Mucosa of descending colon (tissue), 3 donors: ENCODE measurements at regions not wholly inside any gene's neighbourhood (a gene's known extent, or its start where the extent isn't known, plus 50 kb on each side); places are given as distances from the start of the nearest gene placed in this dataset.

Source experiments
- ATAC-seq: fragments of 200-7000 bp; cut with Tn5 transposase; one replicate; pipeline ENCODE4 v1.9.1; 2020; ENCODE audit warnings: mild to moderate bottlenecking, moderate library complexity
- DNase-seq, 3 donors: peaks; one replicate each; pipeline ENCODE4 v3.0.0-alpha.2; 2020
- H3K36me3 ChIP-seq: fragments of 200-600 bp; one replicate; pipeline ENCODE4 v1.8.0; 2021; ENCODE audit warnings: low read depth, mild to moderate bottlenecking
- H3K4me1 ChIP-seq: fragments of 200-600 bp; one replicate; pipeline ENCODE4 v1.8.0; 2021; ENCODE audit warnings: low read depth, mild to moderate bottlenecking
- H3K4me3 ChIP-seq: fragments of 200-600 bp; one replicate; pipeline ENCODE4 v1.8.0; 2021; ENCODE audit warnings: mild to moderate bottlenecking
- H3K9me3 ChIP-seq: fragments of 200-600 bp; one replicate; pipeline ENCODE4 v1.8.0; 2021; ENCODE audit warnings: mild to moderate bottlenecking
- intact Hi-C, 2 donors: fragments of 100-400 bp; cut with DNase I in 1 of 2; cut with micrococcal nuclease in 1 of 2; formaldehyde crosslinking; loops; one replicate each; pipeline versions ENCODE4 v1.11.0 to v1.11.1; 2022; cut with DNase I, micrococcal nuclease
- TF ChIP-seq, protein P1 (sequence below): fragments of 200-600 bp; IDR thresholded peaks from one replicate; pipeline ENCODE4 v1.8.0; 2022; ENCODE audit warnings: antibody characterized with exemption, mild to moderate bottlenecking
- donor health status: DM: no; HTN: no; CAD: no; lungs with moderate emphysema.
- donor health status: DM: no; HTN: no; CAD: no.
- donor health status: DM: no; HTN: yes; CAD: no.

DNA sequence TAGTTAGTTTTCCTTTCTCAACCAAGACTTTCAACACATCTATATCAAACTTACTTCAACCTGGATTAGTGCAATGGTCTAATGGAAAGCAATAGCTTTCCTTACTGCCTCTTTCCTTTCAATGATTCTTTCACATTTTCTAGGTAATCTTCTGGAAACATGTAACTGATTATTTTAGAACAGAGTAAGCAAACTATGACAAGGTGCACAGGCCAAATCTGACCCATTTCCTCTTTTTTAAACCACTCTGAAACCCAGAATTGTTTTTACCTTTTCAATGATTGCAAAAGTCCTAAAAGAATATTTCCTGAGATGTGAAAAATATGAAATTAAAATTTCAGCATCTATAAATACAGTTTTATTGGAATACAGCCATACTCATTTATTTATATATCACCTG is 81.6 kb upstream of the TMTC2 start:
- intact Hi-C loops, result no loop called here
- H3K36me3 ChIP-seq, result no peaks in the 10 kb centered on the region
- TF ChIP-seq, protein P1, sequence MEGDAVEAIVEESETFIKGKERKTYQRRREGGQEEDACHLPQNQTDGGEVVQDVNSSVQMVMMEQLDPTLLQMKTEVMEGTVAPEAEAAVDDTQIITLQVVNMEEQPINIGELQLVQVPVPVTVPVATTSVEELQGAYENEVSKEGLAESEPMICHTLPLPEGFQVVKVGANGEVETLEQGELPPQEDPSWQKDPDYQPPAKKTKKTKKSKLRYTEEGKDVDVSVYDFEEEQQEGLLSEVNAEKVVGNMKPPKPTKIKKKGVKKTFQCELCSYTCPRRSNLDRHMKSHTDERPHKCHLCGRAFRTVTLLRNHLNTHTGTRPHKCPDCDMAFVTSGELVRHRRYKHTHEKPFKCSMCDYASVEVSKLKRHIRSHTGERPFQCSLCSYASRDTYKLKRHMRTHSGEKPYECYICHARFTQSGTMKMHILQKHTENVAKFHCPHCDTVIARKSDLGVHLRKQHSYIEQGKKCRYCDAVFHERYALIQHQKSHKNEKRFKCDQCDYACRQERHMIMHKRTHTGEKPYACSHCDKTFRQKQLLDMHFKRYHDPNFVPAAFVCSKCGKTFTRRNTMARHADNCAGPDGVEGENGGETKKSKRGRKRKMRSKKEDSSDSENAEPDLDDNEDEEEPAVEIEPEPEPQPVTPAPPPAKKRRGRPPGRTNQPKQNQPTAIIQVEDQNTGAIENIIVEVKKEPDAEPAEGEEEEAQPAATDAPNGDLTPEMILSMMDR, result no peak
- ATAC-seq (no peak), DNase-seq (no peak)
- H3K4me1 ChIP-seq, result no peaks in the 10 kb centered on the region
- no peaks in the 10 kb centered on the region for H3K9me3 ChIP-seq
- H3K4me3 ChIP-seq, result no peak overlapping the region

DNA sequence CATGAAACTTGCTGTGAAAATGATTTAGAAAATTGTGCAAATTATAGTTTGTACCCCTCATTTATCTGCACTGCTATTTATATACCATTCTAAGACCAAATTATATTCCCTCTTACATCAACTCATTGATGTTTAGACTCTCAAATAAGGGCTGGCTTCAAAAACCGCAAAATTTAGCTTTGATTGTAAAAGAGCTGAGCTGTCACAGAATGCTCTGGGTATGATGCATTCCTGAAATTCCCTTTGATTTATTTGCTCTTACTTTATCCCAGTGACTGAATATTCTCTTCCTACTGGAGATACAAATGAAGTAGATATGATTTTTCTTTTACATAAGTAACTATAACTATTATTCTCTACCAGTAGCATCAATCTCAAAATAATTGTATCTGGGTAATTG is 78.0 kb upstream of the TMTC2 start:
- no peak for DNase-seq
- H3K36me3 ChIP-seq, result no peaks in the 10 kb centered on the region
- H3K9me3 ChIP-seq, result no peaks in the 10 kb centered on the region
- intact Hi-C loops, result no loop called here
- TF ChIP-seq, protein P1, result no peak
- H3K4me1 ChIP-seq, result no peaks in the 10 kb centered on the region
- ATAC-seq, result no peak
- H3K4me3 ChIP-seq, result no peak overlapping the region

DNA sequence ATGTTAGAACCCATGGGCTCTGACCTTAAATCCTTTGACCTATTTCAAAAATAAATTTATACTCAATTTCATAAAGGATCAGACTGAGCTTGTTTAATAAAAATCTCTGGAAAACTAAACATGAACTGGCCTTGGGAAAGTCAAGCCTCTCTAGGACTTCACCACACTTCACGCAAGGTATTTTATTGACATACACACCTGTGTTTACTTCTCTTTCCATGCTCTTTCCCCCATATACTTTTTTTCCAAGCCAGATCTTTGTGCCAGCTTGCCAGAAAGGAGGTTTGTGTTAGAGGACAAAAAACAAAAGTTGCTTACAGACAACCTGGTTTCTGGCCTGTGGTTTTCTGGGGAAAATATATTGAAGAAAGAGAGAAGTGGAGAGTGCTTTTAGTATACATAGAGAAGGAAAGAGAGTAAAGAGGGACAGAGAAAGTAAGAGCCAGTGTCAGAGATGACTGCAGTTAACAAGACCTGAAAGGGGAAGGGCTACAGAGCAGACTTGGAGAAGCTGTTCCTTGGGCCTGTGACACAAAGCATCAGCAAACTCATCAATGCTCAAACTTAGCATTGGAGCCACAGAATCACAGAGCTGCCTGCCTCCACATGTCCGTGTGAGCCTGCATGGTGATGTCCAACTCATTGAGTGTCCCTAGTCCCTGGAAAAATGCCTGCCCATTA is 77.3 kb upstream of the TMTC2 start:
- H3K4me3 ChIP-seq, result no peak overlapping the region
- ATAC-seq (peak; percentile 76), DNase-seq (peak in 1 of 3 donors; percentile 16)
- no peaks in the 10 kb centered on the region for H3K36me3 ChIP-seq
- no peaks in the 10 kb centered on the region for H3K4me1 ChIP-seq
- H3K9me3 ChIP-seq, result no peaks in the 10 kb centered on the region
- intact Hi-C loops, result no loop called here
- TF ChIP-seq, protein P1, result no peak

DNA sequence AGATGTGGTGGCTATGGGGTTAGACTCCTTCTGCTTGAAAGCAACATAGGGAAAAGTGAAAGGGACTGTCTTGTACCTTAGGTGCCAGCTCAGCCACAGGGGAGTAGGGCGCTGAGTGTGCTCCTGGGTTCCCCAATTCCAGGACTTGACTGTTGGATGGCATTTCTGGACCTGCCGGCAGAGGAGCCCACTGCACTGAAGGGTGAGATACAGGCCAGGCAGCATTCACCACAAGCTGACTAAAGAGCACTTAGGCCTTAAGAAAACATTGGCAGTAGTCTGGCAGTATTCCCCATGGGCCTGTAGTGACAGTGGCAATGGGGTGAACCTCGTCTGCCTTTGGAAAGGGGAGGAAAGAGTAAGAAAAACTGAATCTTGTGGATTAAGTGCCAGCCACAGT is 67.1 kb upstream of the TMTC2 start:
- no peaks in the 10 kb centered on the region for H3K9me3 ChIP-seq
- no peak overlapping the region for H3K4me3 ChIP-seq
- intact Hi-C loops, result no loop called here
- ATAC-seq (no peak), DNase-seq (no peak)
- no peaks in the 10 kb centered on the region for H3K36me3 ChIP-seq
- no peaks in the 10 kb centered on the region for H3K4me1 ChIP-seq
- TF ChIP-seq, protein P1, result no peak

DNA sequence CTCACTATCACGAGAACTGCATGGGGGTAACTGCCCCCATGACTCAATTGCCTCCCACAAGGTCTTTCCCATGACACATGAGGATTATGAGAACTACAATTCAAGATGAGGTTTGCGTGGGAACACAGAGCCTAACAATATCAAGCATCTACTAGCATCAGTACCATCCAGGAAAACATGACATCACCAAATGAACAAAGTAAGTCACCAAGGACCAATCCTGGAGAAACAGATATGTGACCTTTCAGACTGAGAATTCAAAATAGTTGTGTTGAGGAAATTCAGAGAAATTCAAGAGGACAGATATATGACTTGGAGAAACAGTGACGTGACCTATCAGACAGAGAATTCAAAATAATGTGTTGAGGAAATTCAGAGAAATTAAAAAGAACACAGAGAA is 65.8 kb upstream of the TMTC2 start:
- TF ChIP-seq, protein P1, result no peak
- H3K4me1 ChIP-seq, result no peaks in the 10 kb centered on the region
- intact Hi-C loops, result no loop called here
- H3K4me3 ChIP-seq, result no peak overlapping the region
- DNase-seq (no peak), ATAC-seq (no peak)
- no peaks in the 10 kb centered on the region for H3K9me3 ChIP-seq
- no peaks in the 10 kb centered on the region for H3K36me3 ChIP-seq

DNA sequence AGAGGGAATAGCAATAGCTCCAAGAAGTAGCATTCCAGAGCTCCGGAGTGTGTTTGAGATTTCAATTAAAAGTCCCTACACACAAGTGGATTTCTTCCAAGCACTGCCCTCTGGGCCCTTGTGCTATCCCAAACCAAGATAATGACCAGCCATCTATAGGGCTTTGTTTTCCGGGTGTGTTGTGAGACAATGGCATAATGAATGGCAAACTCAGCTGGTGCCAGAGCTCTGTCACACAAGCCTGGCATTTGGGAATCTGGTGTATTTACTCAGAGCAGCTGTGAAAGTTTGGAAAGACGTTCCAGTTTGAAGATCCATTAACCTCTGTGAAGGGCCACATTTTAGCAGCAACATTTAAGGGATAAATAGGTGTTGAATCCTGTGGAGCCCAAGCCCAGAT is 61.2 kb upstream of the TMTC2 start:
- H3K4me1 ChIP-seq, result no peaks in the 10 kb centered on the region
- TF ChIP-seq, protein P1, result no peak
- H3K9me3 ChIP-seq, result no peaks in the 10 kb centered on the region
- intact Hi-C loops, result loop anchor here in 1 of 2 donors (5.0 kb wide), 1 partner anchor 98 kb away; no protein-coding TSS in a partner anchor
- H3K36me3 ChIP-seq, result no peaks in the 10 kb centered on the region
- no peak overlapping the region for H3K4me3 ChIP-seq
- DNase-seq (no peak), ATAC-seq (no peak)
